ENCODE measurements at regions not wholly inside any gene's neighbourhood (a gene's known extent, or its start where the extent isn't known, plus 50 kb on each side); places are given as distances from the start of the nearest gene placed in this dataset.

GRCh38 chr3:18264361-18264760 lies 160.8 kb downstream of the SATB1 start:
- Histone ChIP-seq H3K4me2 (ENCODE audit: insufficient read depth, low read length) (no peak overlapping the region), H3K9me3 (ENCODE audit: low read depth, low read length) (no peaks in the 10 kb centered on the region), H3K27ac (ENCODE audit: low read depth, low read length) (no peak overlapping the region), H3K4me3 (ENCODE audit: insufficient read depth, low read length) (no peak overlapping the region), H3K4me1 (ENCODE audit: insufficient read depth, low read length) (no peaks in the 10 kb centered on the region), H3K79me2 (ENCODE audit: insufficient read depth, low read length) (no peaks in the 10 kb centered on the region), H3K27me3 (ENCODE audit: insufficient read depth, low read length) (no peaks in the 10 kb centered on the region), H2AFZ (ENCODE audit: low read length) (no peak overlapping the region), H3K36me3 (ENCODE audit: insufficient read depth, low read length) (no peaks in the 10 kb centered on the region), H4K20me1 (ENCODE audit: insufficient read depth, low read length) (no peaks in the 10 kb centered on the region)
- TF ChIP-seq, protein P1, sequence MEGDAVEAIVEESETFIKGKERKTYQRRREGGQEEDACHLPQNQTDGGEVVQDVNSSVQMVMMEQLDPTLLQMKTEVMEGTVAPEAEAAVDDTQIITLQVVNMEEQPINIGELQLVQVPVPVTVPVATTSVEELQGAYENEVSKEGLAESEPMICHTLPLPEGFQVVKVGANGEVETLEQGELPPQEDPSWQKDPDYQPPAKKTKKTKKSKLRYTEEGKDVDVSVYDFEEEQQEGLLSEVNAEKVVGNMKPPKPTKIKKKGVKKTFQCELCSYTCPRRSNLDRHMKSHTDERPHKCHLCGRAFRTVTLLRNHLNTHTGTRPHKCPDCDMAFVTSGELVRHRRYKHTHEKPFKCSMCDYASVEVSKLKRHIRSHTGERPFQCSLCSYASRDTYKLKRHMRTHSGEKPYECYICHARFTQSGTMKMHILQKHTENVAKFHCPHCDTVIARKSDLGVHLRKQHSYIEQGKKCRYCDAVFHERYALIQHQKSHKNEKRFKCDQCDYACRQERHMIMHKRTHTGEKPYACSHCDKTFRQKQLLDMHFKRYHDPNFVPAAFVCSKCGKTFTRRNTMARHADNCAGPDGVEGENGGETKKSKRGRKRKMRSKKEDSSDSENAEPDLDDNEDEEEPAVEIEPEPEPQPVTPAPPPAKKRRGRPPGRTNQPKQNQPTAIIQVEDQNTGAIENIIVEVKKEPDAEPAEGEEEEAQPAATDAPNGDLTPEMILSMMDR (IDR thresholded peaks at IDR 0.05; ENCODE audit: extremely low read depth, low read depth, low read length), result no peak
- no peak for DNase-seq (ENCODE audit: insufficient read length, low spot score, missing footprints)

DNA sequence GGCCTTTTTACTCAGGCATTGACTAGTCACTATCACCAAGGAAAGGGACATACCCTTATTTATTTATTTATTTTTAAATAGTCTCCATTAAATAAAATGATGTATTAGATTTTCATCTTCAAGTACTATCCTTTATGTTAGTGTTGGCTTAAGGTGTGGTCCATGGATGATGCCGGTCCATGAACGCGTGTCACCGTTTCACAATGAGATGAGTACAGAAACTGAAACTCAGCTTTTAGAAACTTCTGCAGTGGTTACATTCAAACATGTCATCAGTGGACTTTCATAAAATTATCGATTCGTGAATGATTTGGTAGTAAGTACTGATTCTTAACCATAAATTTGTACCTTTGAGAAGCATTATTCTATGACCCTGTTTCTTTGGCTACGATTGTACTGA lies 166.6 kb downstream of the SATB1 start:
- Histone ChIP-seq H3K36me3 (ENCODE audit: insufficient read depth, low read length) (no peaks in the 10 kb centered on the region), H3K27ac (ENCODE audit: low read depth, low read length) (no peak overlapping the region), H3K9me3 (ENCODE audit: low read depth, low read length) (no peaks in the 10 kb centered on the region), H4K20me1 (ENCODE audit: insufficient read depth, low read length) (no peaks in the 10 kb centered on the region), H3K27me3 (ENCODE audit: insufficient read depth, low read length) (no peaks in the 10 kb centered on the region), H3K4me1 (ENCODE audit: insufficient read depth, low read length) (no peaks in the 10 kb centered on the region), H3K79me2 (ENCODE audit: insufficient read depth, low read length) (no peaks in the 10 kb centered on the region), H2AFZ (ENCODE audit: low read length) (no peak overlapping the region), H3K4me2 (ENCODE audit: insufficient read depth, low read length) (no peak overlapping the region), H3K4me3 (ENCODE audit: insufficient read depth, low read length) (no peak overlapping the region)
- TF ChIP-seq, protein P1 (IDR thresholded peaks at IDR 0.05; ENCODE audit: extremely low read depth, low read depth, low read length), result no peak
- no peak for DNase-seq (ENCODE audit: insufficient read length, low spot score, missing footprints)

DNA sequence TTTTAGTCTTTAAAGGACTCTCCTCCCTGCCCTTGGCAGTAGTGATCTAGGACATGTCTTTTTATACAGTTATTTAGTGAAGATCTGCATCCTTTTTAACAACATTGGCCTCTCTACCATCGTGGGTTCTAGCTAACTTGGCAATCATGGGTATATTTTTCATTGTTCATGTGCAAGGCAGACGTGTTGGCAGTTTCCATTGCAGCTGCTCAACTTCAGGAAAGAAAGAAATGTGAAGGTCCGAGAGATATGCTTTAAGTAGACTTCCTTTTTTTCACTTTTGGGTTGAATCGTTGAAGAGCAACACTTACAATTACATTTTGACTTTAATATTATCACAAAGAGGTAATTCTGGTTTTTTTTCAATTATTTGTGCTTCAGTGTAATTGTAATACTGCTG lies 172.6 kb downstream of the SATB1 start:
- no peaks in the 10 kb centered on the region for H3K79me2 ChIP-seq (ENCODE audit: insufficient read depth, low read length)
- DNase-seq (ENCODE audit: insufficient read length, low spot score, missing footprints), result no peak
- TF ChIP-seq, protein P1 (IDR thresholded peaks at IDR 0.05; ENCODE audit: extremely low read depth, low read depth, low read length), result no peak

GRCh38 chr3:18250991-18251390 lies 174.1 kb downstream of the SATB1 start:
- H2AFZ ChIP-seq (ENCODE audit: low read length), result no peak overlapping the region
- H3K4me3 ChIP-seq (ENCODE audit: insufficient read depth, low read length), result no peak overlapping the region
- H3K9me3 ChIP-seq (ENCODE audit: low read depth, low read length), result no peaks in the 10 kb centered on the region
- H4K20me1 ChIP-seq (ENCODE audit: insufficient read depth, low read length), result no peaks in the 10 kb centered on the region
- H3K4me2 ChIP-seq (ENCODE audit: insufficient read depth, low read length), result no peak overlapping the region
- H3K27me3 ChIP-seq (ENCODE audit: insufficient read depth, low read length), result no peaks in the 10 kb centered on the region
- TF ChIP-seq, protein P1 (IDR thresholded peaks at IDR 0.05; ENCODE audit: extremely low read depth, low read depth, low read length), result no peak
- H3K4me1 ChIP-seq (ENCODE audit: insufficient read depth, low read length), result no peaks in the 10 kb centered on the region
- no peak overlapping the region for H3K27ac ChIP-seq (ENCODE audit: low read depth, low read length)
- DNase-seq (ENCODE audit: insufficient read length, low spot score, missing footprints), result no peak
- H3K79me2 ChIP-seq (ENCODE audit: insufficient read depth, low read length), result no peaks in the 10 kb centered on the region
- H3K36me3 ChIP-seq (ENCODE audit: insufficient read depth, low read length), result no peaks in the 10 kb centered on the region

More for the DNA sequence above, 172.6 kb downstream of the SATB1 start:
- Histone ChIP-seq H3K4me1 (ENCODE audit: insufficient read depth, low read length) (no peaks in the 10 kb centered on the region), H4K20me1 (ENCODE audit: insufficient read depth, low read length) (no peaks in the 10 kb centered on the region), H3K27ac (ENCODE audit: low read depth, low read length) (no peak overlapping the region), H3K9me3 (ENCODE audit: low read depth, low read length) (no peaks in the 10 kb centered on the region), H3K36me3 (ENCODE audit: insufficient read depth, low read length) (no peaks in the 10 kb centered on the region), H2AFZ (ENCODE audit: low read length) (no peak overlapping the region), H3K4me3 (ENCODE audit: insufficient read depth, low read length) (no peak overlapping the region), H3K27me3 (ENCODE audit: insufficient read depth, low read length) (no peaks in the 10 kb centered on the region), H3K4me2 (ENCODE audit: insufficient read depth, low read length) (no peak overlapping the region)
